ENCODE measurements at regions not wholly inside any gene's neighbourhood (a gene's known extent, or its start where the extent isn't known, plus 50 kb on each side); places are given as distances from the start of the nearest gene placed in this dataset.
"Not testable (repeated sequence)": the region's sequence is repeated elsewhere in the genome, so short reads cannot be mapped to it uniquely, and the experiment has no call there.

- no peak for DNase-seq
Measured at GRCh38 chr15:62272290-62272689, 107.2 kb upstream of the C2CD4B start.

- no peak for DNase-seq
Measured at GRCh38 chr15:62275831-62276230, 110.7 kb upstream of the C2CD4B start.

- no peak for DNase-seq
Measured at GRCh38 chr15:62277816-62278394, 112.8 kb upstream of the C2CD4B start.

- no peak for DNase-seq
Measured at GRCh38 chr15:62278534-62278933, 113.4 kb upstream of the C2CD4B start.

- no peak for DNase-seq
Measured at GRCh38 chr15:62279041-62279440, 114.0 kb upstream of the C2CD4B start.

GRCh38 chr15:62280625-62281024 lies 115.5 kb upstream of the C2CD4B start:
- no peak for DNase-seq

GRCh38 chr15:62281801-62282200 lies 116.7 kb upstream of the C2CD4B start:
- not testable (repeated sequence) for DNase-seq

GRCh38 chr15:62287066-62287857 lies 122.2 kb upstream of the C2CD4B start:
- DNase-seq: no peak

GRCh38 chr15:62288361-62289017 lies 123.4 kb upstream of the C2CD4B start:
- no peak for DNase-seq

- DNase-seq: no peak
Measured at GRCh38 chr15:62291262-62291661, 126.2 kb upstream of the C2CD4B start.

GRCh38 chr15:62296756-62297507 lies 131.8 kb upstream of the C2CD4B start:
- DNase-seq: no peak

- DNase-seq: no peak
Measured at GRCh38 chr15:62297522-62297921, 132.4 kb upstream of the C2CD4B start.

GRCh38 chr15:62297933-62298332 lies 132.8 kb upstream of the C2CD4B start:
- no peak for DNase-seq

- no peak for DNase-seq
Measured at GRCh38 chr15:62298811-62299210, 133.7 kb upstream of the C2CD4B start.

- no peak for DNase-seq
Measured at GRCh38 chr15:62299541-62299940, 134.5 kb upstream of the C2CD4B start.

GRCh38 chr15:62301993-62302675 lies 137.0 kb upstream of the C2CD4B start:
- no peak for DNase-seq

- DNase-seq: peak; percentile 7
Measured at GRCh38 chr15:62306851-62307504, 141.9 kb upstream of the C2CD4B start.

- DNase-seq: no peak
Measured at GRCh38 chr15:62307551-62307950, 142.5 kb upstream of the C2CD4B start.

GRCh38 chr15:62316413-62317060 lies 151.5 kb upstream of the C2CD4B start:
- DNase-seq: no peak

GRCh38 chr15:62320259-62320658 lies 155.2 kb upstream of the C2CD4B start:
- no peak for DNase-seq

GRCh38 chr15:62323353-62323890 lies 158.3 kb upstream of the C2CD4B start:
- DNase-seq: no peak

Data from stimulated activated CD4-positive, alpha-beta T cell treated with anti-CD3 and anti-CD28 coated beads, Interleukin-4, amount 100 ng/mL, for 24 hours (primary cell).